Stomach (tissue), 4 donors: ENCODE measurements at regions not wholly inside any gene's neighbourhood (a gene's known extent, or its start where the extent isn't known, plus 50 kb on each side); places are given as distances from the start of the nearest gene placed in this dataset.

Source experiments
- CTCF ChIP-seq, 7 experiments: fragments of 450-650 bp in 4 of 7; fragments of 200-600 bp in 3 of 7; sonication (generic) in 3 of 7; IDR thresholded peaks; one replicate each; pipeline ENCODE4 v1.5.1; 2016 to 2019; ENCODE audit warnings: antibody characterized with exemption in 7 of 7, control low read depth in 2 of 7, mild to moderate bottlenecking in 1 of 7
- EP300 ChIP-seq: sonication (generic); formaldehyde crosslinking; IDR thresholded peaks from one replicate; pipeline ENCODE4 v1.6.1; 2017; ENCODE audit warnings: antibody characterized with exemption
- POLR2A ChIP-seq, 4 donors: fragments of 450-650 bp; IDR thresholded peaks; one replicate each; pipeline ENCODE4 v1.6.1; 2016; ENCODE audit warnings: antibody characterized with exemption in 4 of 4, control low read depth in 2 of 4, mild to moderate bottlenecking in 1 of 4, moderate library complexity in 1 of 4

GRCh38 chr16:5328546-5328945 lies 231.0 kb upstream of the EEF2KMT start:
- TF ChIP-seq CTCF (IDR thresholded peaks at IDR 0.05) (no peak), POLR2A (IDR thresholded peaks at IDR 0.05) (no peak), EP300 (no peak)
